ENCODE measurements at regions not wholly inside any gene's neighbourhood (a gene's known extent, or its start where the extent isn't known, plus 50 kb on each side); places are given as distances from the start of the nearest gene placed in this dataset.
"Not testable (repeated sequence)": the region's sequence is repeated elsewhere in the genome, so short reads cannot be mapped to it uniquely, and the experiment has no call there.

DNA sequence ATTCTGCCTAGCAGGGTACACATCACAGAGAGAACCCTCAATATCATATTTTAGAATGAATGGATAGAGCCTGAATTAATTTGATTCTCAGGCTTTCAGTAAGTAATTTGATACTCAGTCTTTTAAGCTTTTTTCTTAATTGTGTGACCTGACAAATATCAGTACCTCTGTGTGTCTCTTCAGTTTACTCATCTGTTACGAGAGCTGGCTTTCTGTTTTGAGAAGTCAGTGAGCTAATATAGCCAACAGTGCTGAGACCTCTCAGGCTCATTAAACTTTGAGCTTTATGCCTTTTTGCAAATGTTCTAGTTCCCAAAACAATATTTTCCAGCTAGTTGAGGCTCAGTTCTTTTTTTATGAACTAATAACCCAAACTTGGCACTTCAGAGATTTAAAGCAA is 91.8 kb downstream of the KLRB1 start:
- TF ChIP-seq, protein P1, sequence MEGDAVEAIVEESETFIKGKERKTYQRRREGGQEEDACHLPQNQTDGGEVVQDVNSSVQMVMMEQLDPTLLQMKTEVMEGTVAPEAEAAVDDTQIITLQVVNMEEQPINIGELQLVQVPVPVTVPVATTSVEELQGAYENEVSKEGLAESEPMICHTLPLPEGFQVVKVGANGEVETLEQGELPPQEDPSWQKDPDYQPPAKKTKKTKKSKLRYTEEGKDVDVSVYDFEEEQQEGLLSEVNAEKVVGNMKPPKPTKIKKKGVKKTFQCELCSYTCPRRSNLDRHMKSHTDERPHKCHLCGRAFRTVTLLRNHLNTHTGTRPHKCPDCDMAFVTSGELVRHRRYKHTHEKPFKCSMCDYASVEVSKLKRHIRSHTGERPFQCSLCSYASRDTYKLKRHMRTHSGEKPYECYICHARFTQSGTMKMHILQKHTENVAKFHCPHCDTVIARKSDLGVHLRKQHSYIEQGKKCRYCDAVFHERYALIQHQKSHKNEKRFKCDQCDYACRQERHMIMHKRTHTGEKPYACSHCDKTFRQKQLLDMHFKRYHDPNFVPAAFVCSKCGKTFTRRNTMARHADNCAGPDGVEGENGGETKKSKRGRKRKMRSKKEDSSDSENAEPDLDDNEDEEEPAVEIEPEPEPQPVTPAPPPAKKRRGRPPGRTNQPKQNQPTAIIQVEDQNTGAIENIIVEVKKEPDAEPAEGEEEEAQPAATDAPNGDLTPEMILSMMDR (IDR thresholded peaks at IDR 0.05; ENCODE audit: poor library complexity) = not testable (repeated sequence)
- not testable (repeated sequence) for TF ChIP-seq EZH2 (IDR thresholded peaks at IDR 0.05; ENCODE audit: borderline replicate concordance); EZH2phosphoT487 (IDR thresholded peaks at IDR 0.05; ENCODE audit: low read depth, severe bottlenecking, unreplicated experiment)
